Left kidney (tissue), 1 donor: ENCODE measurements at regions not wholly inside any gene's neighbourhood (a gene's known extent, or its start where the extent isn't known, plus 50 kb on each side); places are given as distances from the start of the nearest gene placed in this dataset.

Experiments used
- DNase-seq: peaks from one replicate; pipeline ENCODE4 v3.0.0-alpha.2; 2013

- DNase-seq = no peak
Measured at GRCh38 chr1:201772178-201772577, 56.8 kb upstream of the IPO9 start.

- DNase-seq = no peak
Measured at GRCh38 chr1:201773764-201774163, 55.2 kb upstream of the IPO9 start.

GRCh38 chr1:201774224-201774982 is 54.6 kb upstream of the IPO9 start:
- DNase-seq = no peak

GRCh38 chr1:201774983-201775344 is 54.0 kb upstream of the IPO9 start:
- no peak for DNase-seq

- DNase-seq = no peak
Measured at GRCh38 chr1:201775380-201775779, 53.6 kb upstream of the IPO9 start.

- DNase-seq = no peak
Measured at GRCh38 chr1:201778279-201779065, 50.5 kb upstream of the IPO9 start.
